Stimulated activated memory B cell treated with anti-CD40 and anti-IgM and Interleukin-4, amounts not matched to agents 10 μg/mL and 1 μg/mL and 100 μg/mL, for 72 hours (primary cell): ENCODE measurements at regions not wholly inside any gene's neighbourhood (a gene's known extent, or its start where the extent isn't known, plus 50 kb on each side); places are given as distances from the start of the nearest gene placed in this dataset.

ENCODE experiments used
- ATAC-seq: fragments of 150-1000 bp; cut with Tn5 transposase; 2 replicates; pipeline ENCODE4 v1.10.0; 2021
- H3K27ac Mint-ChIP-seq: one replicate; pipeline ENCODE4 v1.8.0; 2022; ENCODE audit warnings: mild to moderate bottlenecking, mixed read lengths
- H3K27me3 Mint-ChIP-seq: one replicate; pipeline ENCODE4 v1.8.0; 2022; ENCODE audit warnings: mixed read lengths
- H3K36me3 Mint-ChIP-seq: one replicate; pipeline ENCODE4 v1.8.0; 2022; ENCODE audit warnings: mixed read lengths
- H3K4me1 Mint-ChIP-seq: one replicate; pipeline ENCODE4 v1.8.0; 2022; ENCODE audit warnings: mixed read lengths
- H3K4me3 Mint-ChIP-seq: one replicate; pipeline ENCODE4 v1.8.0; 2022; ENCODE audit warnings: mild to moderate bottlenecking, moderate library complexity, mixed read lengths
- H3K9me3 Mint-ChIP-seq: one replicate; pipeline ENCODE4 v1.8.0; 2022; ENCODE audit warnings: mixed read lengths

- Mint-ChIP-seq H3K4me1 (peaks cover 8% of the 10 kb centered on the region), H3K36me3 (no peaks in the 10 kb centered on the region), H3K27ac (no peak overlapping the region), H3K4me3 (no peak overlapping the region), H3K27me3 (peaks cover 8% of the 10 kb centered on the region), H3K9me3 (no peaks in the 10 kb centered on the region)
- no peak for ATAC-seq
Measured at GRCh38 chr2:217081799-217082198, 221.9 kb upstream of the TNP1 start.

GRCh38 chr2:217079165-217079564 is 219.3 kb upstream of the TNP1 start:
- no peaks in the 10 kb centered on the region for H3K9me3 Mint-ChIP-seq
- H3K4me1 Mint-ChIP-seq: no peaks in the 10 kb centered on the region
- H3K27me3 Mint-ChIP-seq: peaks cover 8% of the 10 kb centered on the region
- H3K4me3 Mint-ChIP-seq: no peak overlapping the region
- H3K36me3 Mint-ChIP-seq: no peaks in the 10 kb centered on the region
- no peak overlapping the region for H3K27ac Mint-ChIP-seq
- ATAC-seq: no peak

- Mint-ChIP-seq H3K36me3 (no peaks in the 10 kb centered on the region), H3K27me3 (no peaks in the 10 kb centered on the region), H3K4me1 (no peaks in the 10 kb centered on the region), H3K27ac (no peak overlapping the region), H3K4me3 (no peak overlapping the region), H3K9me3 (no peaks in the 10 kb centered on the region)
- ATAC-seq: no peak
Measured at GRCh38 chr2:217077831-217078407, 218.1 kb upstream of the TNP1 start.

- Mint-ChIP-seq H3K27ac (no peak overlapping the region), H3K4me1 (no peaks in the 10 kb centered on the region), H3K4me3 (no peak overlapping the region), H3K27me3 (no peaks in the 10 kb centered on the region), H3K36me3 (no peaks in the 10 kb centered on the region), H3K9me3 (no peaks in the 10 kb centered on the region)
- no peak for ATAC-seq
Measured at GRCh38 chr2:217076657-217077232, 216.9 kb upstream of the TNP1 start.

- Mint-ChIP-seq H3K4me1 (no peaks in the 10 kb centered on the region), H3K36me3 (no peaks in the 10 kb centered on the region), H3K4me3 (no peak overlapping the region)
Measured at GRCh38 chr2:217076058-217076435, 216.2 kb upstream of the TNP1 start.

GRCh38 chr2:217075268-217076057 is 215.6 kb upstream of the TNP1 start:
- Mint-ChIP-seq H3K4me3 (no peak overlapping the region), H3K27ac (no peak overlapping the region), H3K27me3 (no peaks in the 10 kb centered on the region), H3K36me3 (no peaks in the 10 kb centered on the region), H3K4me1 (no peaks in the 10 kb centered on the region), H3K9me3 (no peaks in the 10 kb centered on the region)
- ATAC-seq: no peak

More at GRCh38 chr2:217076058-217076435, 216.2 kb upstream of the TNP1 start:
- H3K27ac Mint-ChIP-seq: no peak overlapping the region
- ATAC-seq: no peak
- no peaks in the 10 kb centered on the region for H3K27me3 Mint-ChIP-seq
- no peaks in the 10 kb centered on the region for H3K9me3 Mint-ChIP-seq

- Mint-ChIP-seq H3K4me1 (no peaks in the 10 kb centered on the region), H3K27ac (no peak overlapping the region), H3K4me3 (no peak overlapping the region), H3K9me3 (no peaks in the 10 kb centered on the region), H3K27me3 (no peaks in the 10 kb centered on the region), H3K36me3 (no peaks in the 10 kb centered on the region)
- ATAC-seq: no peak
Measured at GRCh38 chr2:217074576-217075255, 214.9 kb upstream of the TNP1 start.

GRCh38 chr2:217071416-217071815 is 211.6 kb upstream of the TNP1 start:
- Mint-ChIP-seq H3K36me3 (no peaks in the 10 kb centered on the region), H3K4me1 (no peaks in the 10 kb centered on the region), H3K27ac (no peak overlapping the region), H3K4me3 (no peak overlapping the region), H3K9me3 (no peaks in the 10 kb centered on the region), H3K27me3 (no peaks in the 10 kb centered on the region)
- ATAC-seq: no peak

- Mint-ChIP-seq H3K4me1 (no peaks in the 10 kb centered on the region), H3K27me3 (no peaks in the 10 kb centered on the region), H3K9me3 (no peaks in the 10 kb centered on the region), H3K36me3 (no peaks in the 10 kb centered on the region), H3K4me3 (no peak overlapping the region), H3K27ac (no peak overlapping the region)
- ATAC-seq: no peak
Measured at GRCh38 chr2:217070611-217071010, 210.7 kb upstream of the TNP1 start.

GRCh38 chr2:217070043-217070430 is 210.2 kb upstream of the TNP1 start:
- Mint-ChIP-seq H3K27ac (no peak overlapping the region), H3K4me1 (no peaks in the 10 kb centered on the region), H3K27me3 (no peaks in the 10 kb centered on the region), H3K36me3 (no peaks in the 10 kb centered on the region), H3K9me3 (no peaks in the 10 kb centered on the region), H3K4me3 (no peak overlapping the region)
- ATAC-seq: no peak

- no peaks in the 10 kb centered on the region for H3K27me3 Mint-ChIP-seq
- ATAC-seq: no peak
- H3K27ac Mint-ChIP-seq: no peak overlapping the region
- no peaks in the 10 kb centered on the region for H3K9me3 Mint-ChIP-seq
- H3K4me1 Mint-ChIP-seq: no peaks in the 10 kb centered on the region
- H3K4me3 Mint-ChIP-seq: no peak overlapping the region
- H3K36me3 Mint-ChIP-seq: no peaks in the 10 kb centered on the region
Measured at GRCh38 chr2:217069263-217070042, 209.6 kb upstream of the TNP1 start.

GRCh38 chr2:217068677-217069250 is 208.9 kb upstream of the TNP1 start:
- no peaks in the 10 kb centered on the region for H3K4me1 Mint-ChIP-seq
- no peak overlapping the region for H3K4me3 Mint-ChIP-seq
- no peaks in the 10 kb centered on the region for H3K27me3 Mint-ChIP-seq
- no peak overlapping the region for H3K27ac Mint-ChIP-seq
- ATAC-seq: no peak
- H3K36me3 Mint-ChIP-seq: no peaks in the 10 kb centered on the region
- no peaks in the 10 kb centered on the region for H3K9me3 Mint-ChIP-seq

GRCh38 chr2:217067787-217068186 is 207.9 kb upstream of the TNP1 start:
- H3K27ac Mint-ChIP-seq: no peak overlapping the region
- H3K4me1 Mint-ChIP-seq: no peaks in the 10 kb centered on the region
- H3K9me3 Mint-ChIP-seq: no peaks in the 10 kb centered on the region
- ATAC-seq: no peak
- no peaks in the 10 kb centered on the region for H3K27me3 Mint-ChIP-seq
- no peaks in the 10 kb centered on the region for H3K36me3 Mint-ChIP-seq
- no peak overlapping the region for H3K4me3 Mint-ChIP-seq

GRCh38 chr2:217066510-217067270 is 206.8 kb upstream of the TNP1 start:
- Mint-ChIP-seq H3K27ac (no peak overlapping the region), H3K9me3 (no peaks in the 10 kb centered on the region), H3K4me1 (no peaks in the 10 kb centered on the region), H3K36me3 (no peaks in the 10 kb centered on the region), H3K4me3 (no peak overlapping the region), H3K27me3 (no peaks in the 10 kb centered on the region)
- ATAC-seq: no peak
